ENCODE measurements at regions not wholly inside any gene's neighbourhood (a gene's known extent, or its start where the extent isn't known, plus 50 kb on each side); places are given as distances from the start of the nearest gene placed in this dataset.

DNA sequence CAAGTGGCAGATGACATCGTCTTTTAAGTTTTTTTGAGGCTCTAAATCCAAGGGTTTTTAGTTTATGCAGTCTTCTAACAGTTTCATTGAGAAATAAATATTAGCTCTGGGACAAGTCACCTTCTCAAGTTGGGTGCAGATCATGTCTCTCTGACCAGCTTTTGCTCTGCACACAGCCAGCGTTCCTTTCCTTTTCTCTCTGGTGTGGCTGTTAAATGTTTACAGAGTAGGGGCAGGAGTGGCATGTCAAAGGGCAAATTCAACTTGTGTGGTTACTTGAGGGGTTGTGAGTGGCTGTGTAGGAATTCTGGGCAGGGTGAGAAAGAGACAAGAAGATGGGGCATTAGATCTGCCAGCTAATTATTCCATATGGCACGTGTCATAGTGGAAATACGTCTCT, 187.5 kb upstream of the HMHB1 start:
- TF ChIP-seq, protein P1, sequence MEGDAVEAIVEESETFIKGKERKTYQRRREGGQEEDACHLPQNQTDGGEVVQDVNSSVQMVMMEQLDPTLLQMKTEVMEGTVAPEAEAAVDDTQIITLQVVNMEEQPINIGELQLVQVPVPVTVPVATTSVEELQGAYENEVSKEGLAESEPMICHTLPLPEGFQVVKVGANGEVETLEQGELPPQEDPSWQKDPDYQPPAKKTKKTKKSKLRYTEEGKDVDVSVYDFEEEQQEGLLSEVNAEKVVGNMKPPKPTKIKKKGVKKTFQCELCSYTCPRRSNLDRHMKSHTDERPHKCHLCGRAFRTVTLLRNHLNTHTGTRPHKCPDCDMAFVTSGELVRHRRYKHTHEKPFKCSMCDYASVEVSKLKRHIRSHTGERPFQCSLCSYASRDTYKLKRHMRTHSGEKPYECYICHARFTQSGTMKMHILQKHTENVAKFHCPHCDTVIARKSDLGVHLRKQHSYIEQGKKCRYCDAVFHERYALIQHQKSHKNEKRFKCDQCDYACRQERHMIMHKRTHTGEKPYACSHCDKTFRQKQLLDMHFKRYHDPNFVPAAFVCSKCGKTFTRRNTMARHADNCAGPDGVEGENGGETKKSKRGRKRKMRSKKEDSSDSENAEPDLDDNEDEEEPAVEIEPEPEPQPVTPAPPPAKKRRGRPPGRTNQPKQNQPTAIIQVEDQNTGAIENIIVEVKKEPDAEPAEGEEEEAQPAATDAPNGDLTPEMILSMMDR (conservative IDR thresholded peaks at IDR 0.05; ENCODE audit: low read length) = no peak
- TF ChIP-seq EZH2phosphoT487 (IDR thresholded peaks at IDR 0.05; ENCODE audit: borderline replicate concordance) = no peak
